ENCODE measurements at regions not wholly inside any gene's neighbourhood (a gene's known extent, or its start where the extent isn't known, plus 50 kb on each side); places are given as distances from the start of the nearest gene placed in this dataset.

DNA sequence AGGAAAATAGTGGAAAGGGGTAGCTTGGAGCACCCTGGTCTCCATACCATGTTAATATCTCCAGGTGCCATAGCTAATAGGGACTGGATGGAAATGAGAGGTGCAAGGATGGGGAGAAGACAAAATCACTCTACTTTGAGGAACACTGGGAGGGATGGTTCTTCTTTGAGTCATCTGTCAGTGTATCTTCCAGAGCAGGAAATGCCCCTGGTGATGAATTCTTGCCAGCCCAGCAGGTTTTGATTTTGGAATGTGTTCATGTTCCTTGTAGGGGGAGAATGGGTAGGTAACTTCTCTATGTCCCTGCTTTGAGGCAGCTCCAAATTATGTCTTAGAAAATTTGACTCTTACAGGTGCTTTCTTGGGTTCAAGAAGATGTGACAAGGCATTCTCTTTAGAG lies 177.0 kb upstream of the GLI3 start:
- TF ChIP-seq, protein P1, sequence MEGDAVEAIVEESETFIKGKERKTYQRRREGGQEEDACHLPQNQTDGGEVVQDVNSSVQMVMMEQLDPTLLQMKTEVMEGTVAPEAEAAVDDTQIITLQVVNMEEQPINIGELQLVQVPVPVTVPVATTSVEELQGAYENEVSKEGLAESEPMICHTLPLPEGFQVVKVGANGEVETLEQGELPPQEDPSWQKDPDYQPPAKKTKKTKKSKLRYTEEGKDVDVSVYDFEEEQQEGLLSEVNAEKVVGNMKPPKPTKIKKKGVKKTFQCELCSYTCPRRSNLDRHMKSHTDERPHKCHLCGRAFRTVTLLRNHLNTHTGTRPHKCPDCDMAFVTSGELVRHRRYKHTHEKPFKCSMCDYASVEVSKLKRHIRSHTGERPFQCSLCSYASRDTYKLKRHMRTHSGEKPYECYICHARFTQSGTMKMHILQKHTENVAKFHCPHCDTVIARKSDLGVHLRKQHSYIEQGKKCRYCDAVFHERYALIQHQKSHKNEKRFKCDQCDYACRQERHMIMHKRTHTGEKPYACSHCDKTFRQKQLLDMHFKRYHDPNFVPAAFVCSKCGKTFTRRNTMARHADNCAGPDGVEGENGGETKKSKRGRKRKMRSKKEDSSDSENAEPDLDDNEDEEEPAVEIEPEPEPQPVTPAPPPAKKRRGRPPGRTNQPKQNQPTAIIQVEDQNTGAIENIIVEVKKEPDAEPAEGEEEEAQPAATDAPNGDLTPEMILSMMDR (IDR thresholded peaks at IDR 0.05 in 4 of 5, conservative IDR thresholded peaks at IDR 0.05 in 1 of 5), result no peak
- no peak for TF ChIP-seq POLR2A (IDR thresholded peaks at IDR 0.05)
- Histone ChIP-seq H3K9me3 (no peaks in the 10 kb centered on the region), H3K4me1 (no peaks in the 10 kb centered on the region), H3K4me3 (no peak overlapping the region), H3K27me3 (no peaks in the 10 kb centered on the region), H3K27ac (no peak overlapping the region), H3K36me3 (no peaks in the 10 kb centered on the region)
- intact Hi-C loops (cut with DNase I; ENCODE audit: low total_unique reads), result no loop called here
- DNase-seq (no peak), ATAC-seq (no peak)
- in situ Hi-C loops (cut with MboI; ENCODE audit: low sequenced_read_pairs in 4 of 4), result no loop called here

DNA sequence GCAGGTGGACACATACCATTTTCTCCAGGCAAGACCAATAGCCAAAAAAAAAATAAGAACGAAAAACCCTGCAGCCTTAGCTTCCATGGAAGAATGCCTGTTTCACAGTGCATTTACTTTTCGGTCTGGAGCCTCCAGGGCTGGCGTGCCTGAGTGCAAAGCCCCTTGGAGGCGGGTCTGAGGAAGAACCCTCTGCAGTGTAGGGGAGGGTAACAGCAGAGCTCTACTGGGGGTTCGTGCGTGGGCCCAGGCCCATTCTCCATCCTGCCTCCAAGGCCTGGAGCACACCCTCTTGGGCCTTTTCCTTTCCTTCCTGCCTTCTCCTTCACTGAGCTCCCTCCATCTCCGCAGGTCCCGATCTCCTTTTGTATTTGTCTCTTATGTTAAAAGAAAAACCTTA lies 172.3 kb upstream of the GLI3 start:
- ATAC-seq (no peak), DNase-seq (no peak)
- in situ Hi-C loops (cut with MboI; ENCODE audit: low sequenced_read_pairs in 4 of 4) (no loop called here), intact Hi-C loops (cut with DNase I; ENCODE audit: low total_unique reads) (no loop called here)
- Histone ChIP-seq H3K4me3 (no peak overlapping the region), H3K9me3 (no peaks in the 10 kb centered on the region), H3K36me3 (no peaks in the 10 kb centered on the region), H3K27me3 (no peaks in the 10 kb centered on the region), H3K27ac (no peak overlapping the region), H3K4me1 (no peaks in the 10 kb centered on the region)
- no peak for TF ChIP-seq POLR2A (IDR thresholded peaks at IDR 0.05)
- TF ChIP-seq, protein P1 (IDR thresholded peaks at IDR 0.05 in 4 of 5, conservative IDR thresholded peaks at IDR 0.05 in 1 of 5), result no peak

DNA sequence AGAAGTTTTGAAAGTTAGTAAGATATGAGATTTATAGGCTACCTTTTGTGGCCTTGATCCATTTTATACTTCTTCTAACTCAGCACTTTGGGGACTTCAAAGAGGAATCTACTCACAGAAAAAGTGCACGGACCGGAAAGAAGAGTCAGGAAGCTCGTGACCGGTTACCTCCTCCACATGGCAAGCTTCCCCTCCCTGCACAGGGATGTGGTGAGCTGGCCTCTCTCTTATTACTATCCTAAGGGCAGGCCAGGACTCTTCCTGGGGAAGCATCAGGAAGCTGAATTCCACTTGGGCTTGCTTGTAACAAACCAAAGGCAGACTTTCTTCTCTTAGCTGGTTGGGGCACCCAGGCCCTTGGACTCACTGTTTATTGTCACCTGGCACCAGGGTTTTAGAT lies 170.8 kb upstream of the GLI3 start:
- DNase-seq (no peak), ATAC-seq (no peak)
- H3K9me3 ChIP-seq, result no peaks in the 10 kb centered on the region
- intact Hi-C loops (cut with DNase I; ENCODE audit: low total_unique reads) (no loop called here), in situ Hi-C loops (cut with MboI; ENCODE audit: low sequenced_read_pairs in 4 of 4) (no loop called here)
- H3K27ac ChIP-seq, result no peak overlapping the region
- no peak overlapping the region for H3K4me3 ChIP-seq
- H3K4me1 ChIP-seq, result no peaks in the 10 kb centered on the region
- TF ChIP-seq, protein P1 (IDR thresholded peaks at IDR 0.05 in 4 of 5, conservative IDR thresholded peaks at IDR 0.05 in 1 of 5), result no peak
- no peak for TF ChIP-seq POLR2A (IDR thresholded peaks at IDR 0.05)
- H3K27me3 ChIP-seq, result no peaks in the 10 kb centered on the region
- no peaks in the 10 kb centered on the region for H3K36me3 ChIP-seq

- Histone ChIP-seq H3K4me3 (no peak overlapping the region), H3K27me3 (no peaks in the 10 kb centered on the region), H3K36me3 (no peaks in the 10 kb centered on the region), H3K4me1 (no peaks in the 10 kb centered on the region), H3K9me3 (no peaks in the 10 kb centered on the region), H3K27ac (no peak overlapping the region)
- in situ Hi-C loops (cut with MboI; ENCODE audit: low sequenced_read_pairs in 4 of 4), result no loop called here
- no peak for TF ChIP-seq POLR2A (IDR thresholded peaks at IDR 0.05)
- TF ChIP-seq, protein P1 (IDR thresholded peaks at IDR 0.05 in 4 of 5, conservative IDR thresholded peaks at IDR 0.05 in 1 of 5), result no peak
- DNase-seq (no peak), ATAC-seq (no peak)
- intact Hi-C loops (cut with DNase I; ENCODE audit: low total_unique reads), result no loop called here
Observed at GRCh38 chr7:42407021-42407710, 170.2 kb upstream of the GLI3 start.

DNA sequence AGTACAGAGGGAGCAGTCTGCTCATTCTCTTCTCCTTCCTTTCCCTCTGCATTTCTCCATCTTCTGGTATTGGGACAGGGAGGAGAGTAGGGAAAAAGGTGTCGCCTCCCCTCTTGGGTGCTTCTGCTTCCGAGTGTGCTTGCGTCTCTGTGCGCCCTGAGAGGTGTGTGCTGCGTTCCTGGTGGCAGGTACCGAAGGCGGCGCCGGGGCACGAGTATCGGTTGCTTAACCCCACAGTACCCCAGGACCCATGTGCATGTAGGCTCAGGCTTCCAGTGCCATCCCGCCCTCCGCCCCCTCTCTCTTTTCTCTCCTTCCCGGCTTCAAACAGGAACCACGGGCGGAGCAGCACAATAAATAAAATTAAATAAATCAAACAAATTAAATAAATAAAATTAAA lies 169.3 kb upstream of the GLI3 start:
- H3K9me3 ChIP-seq, result no peaks in the 10 kb centered on the region
- H3K4me3 ChIP-seq, result no peak overlapping the region
- no peak for DNase-seq
- no peak overlapping the region for H3K27ac ChIP-seq
- H3K27me3 ChIP-seq, result no peaks in the 10 kb centered on the region
- in situ Hi-C loops (cut with MboI; ENCODE audit: low sequenced_read_pairs in 4 of 4), result no loop called here
- ATAC-seq, result no peak
- TF ChIP-seq, protein P1 (IDR thresholded peaks at IDR 0.05 in 4 of 5, conservative IDR thresholded peaks at IDR 0.05 in 1 of 5), result no peak
- TF ChIP-seq POLR2A (IDR thresholded peaks at IDR 0.05), result no peak
- H3K36me3 ChIP-seq, result no peaks in the 10 kb centered on the region
- H3K4me1 ChIP-seq, result no peaks in the 10 kb centered on the region
- intact Hi-C loops (cut with DNase I; ENCODE audit: low total_unique reads), result no loop called here

Measured in gastrocnemius medialis (tissue), 4 donors.